ENCODE measurements at regions not wholly inside any gene's neighbourhood (a gene's known extent, or its start where the extent isn't known, plus 50 kb on each side); places are given as distances from the start of the nearest gene placed in this dataset.

DNA sequence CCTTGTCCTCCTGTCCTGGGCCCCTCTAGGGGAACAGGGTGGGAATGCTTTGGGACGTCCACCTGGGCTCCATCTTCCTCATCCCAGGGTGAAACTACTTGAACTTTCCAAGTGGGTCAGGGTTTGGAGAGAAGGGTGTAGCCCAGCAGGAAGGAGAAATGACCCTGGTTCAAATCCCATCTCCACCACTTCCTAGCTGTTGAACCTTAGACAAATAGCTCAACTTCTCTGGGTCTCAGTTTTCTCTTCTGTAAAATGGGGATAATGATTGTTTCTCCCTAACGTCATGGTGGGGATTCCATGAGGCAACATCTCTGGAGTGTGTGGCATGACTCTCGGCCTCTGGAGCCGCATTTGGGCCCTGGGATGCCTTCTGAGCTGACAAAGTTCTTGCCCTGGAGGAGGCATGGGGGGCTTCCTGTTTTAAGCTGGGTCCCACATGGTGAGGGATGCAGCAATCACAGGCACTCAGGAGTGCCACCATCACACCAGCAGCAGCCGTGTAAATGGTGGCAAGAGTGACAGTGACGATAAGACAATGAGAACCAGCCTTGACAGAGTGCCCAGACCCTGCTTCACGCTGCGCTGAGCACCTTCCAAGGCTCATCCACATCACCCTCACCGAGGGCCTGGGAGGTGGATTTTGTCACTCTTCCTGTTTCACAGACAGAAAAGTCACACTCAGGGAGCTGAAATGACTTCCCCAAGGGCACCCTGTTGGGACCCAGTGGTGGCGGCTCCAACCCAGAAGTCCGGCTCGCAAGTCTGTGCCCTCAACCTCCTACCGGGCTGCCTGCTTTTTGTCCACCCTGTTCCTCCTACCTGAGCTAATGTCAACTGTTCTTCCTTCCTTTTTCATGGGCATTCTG lies 69.5 kb upstream of the IER5L start:
- no peak for DNase-seq

DNA sequence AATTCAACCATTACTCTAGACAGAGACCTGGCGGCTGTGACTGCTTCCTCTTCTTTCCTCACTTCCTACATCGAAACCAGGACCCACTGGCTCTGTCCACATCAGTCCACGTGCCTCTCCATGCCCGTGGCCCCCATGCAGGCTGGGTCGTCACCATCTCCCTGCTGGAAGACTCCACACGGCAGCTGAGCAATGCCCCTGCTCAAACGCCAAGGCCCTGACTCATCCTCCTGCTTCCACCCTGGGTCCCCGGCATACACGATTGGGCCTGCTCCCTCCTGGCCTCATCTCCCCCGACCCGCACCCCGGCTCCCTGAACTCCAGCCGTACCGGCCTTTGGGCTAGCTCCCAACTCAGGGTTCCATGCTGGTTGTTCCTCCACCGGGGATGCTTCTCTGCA lies 67.2 kb upstream of the IER5L start:
- no peak for DNase-seq

DNA sequence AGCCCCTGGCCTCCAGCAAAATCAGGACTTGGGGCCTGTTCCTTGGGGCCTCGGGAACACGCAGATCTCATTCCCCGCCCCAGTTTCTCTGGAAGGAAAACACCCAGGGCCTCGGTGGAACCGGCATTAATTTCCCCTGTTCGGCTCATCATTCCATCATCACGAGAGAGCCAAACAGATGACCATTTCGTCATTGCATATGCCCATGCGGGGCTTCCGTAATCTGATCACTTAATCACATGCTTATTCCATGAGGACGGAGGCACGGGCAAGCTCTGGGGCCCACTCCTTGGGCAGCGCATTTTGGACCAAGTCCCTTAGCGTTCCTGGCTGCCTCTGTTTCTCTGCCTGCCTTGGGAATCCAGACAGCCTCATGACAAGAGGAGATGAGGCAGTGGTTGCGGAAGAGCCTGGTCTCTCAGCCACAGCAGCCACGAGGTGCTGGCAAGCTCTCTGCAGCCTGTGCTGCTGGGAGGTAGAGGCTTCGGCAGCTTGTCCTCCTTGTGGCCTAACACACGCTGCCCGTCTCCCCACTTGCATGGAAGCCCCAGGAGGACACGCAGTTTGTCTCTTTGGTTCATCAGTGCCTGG lies 65.0 kb upstream of the IER5L start:
- DNase-seq: no peak

DNA sequence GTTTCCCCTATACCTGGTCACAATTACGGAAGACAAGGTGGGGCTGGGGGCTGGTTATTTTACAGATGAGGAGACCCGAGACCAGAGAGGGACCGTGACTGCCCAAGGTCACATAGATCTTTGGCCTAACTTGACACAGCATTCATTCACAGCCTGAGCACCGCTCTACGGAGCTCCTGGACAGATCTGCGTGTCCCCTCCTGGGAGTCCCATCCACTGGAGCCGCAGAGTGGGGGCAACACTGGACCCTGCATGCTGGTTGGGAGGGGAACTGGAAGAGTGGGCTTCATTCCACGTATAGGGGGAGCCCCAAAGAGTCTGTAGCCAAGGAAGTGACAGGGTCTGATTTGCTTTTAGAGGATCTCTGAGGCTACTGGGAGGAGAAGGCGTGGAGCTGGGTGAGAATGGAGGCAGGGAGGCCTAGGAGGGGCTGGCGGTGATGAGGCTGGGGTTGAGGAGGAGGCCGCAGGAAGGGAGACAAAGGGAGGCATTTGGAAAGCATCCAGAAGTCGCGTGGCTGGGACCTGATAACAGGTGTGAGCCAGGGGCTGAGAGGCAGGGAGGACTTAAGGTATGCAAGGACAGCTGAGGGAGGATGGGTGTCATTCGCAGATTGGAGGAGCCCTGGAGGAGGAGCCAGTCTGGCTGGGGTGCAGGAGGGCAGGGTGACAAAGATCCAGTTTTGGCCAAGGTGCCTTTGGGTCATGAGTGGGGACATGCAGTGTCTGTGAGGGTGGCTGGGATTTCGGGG lies 64.3 kb upstream of the IER5L start:
- no peak for DNase-seq

DNA sequence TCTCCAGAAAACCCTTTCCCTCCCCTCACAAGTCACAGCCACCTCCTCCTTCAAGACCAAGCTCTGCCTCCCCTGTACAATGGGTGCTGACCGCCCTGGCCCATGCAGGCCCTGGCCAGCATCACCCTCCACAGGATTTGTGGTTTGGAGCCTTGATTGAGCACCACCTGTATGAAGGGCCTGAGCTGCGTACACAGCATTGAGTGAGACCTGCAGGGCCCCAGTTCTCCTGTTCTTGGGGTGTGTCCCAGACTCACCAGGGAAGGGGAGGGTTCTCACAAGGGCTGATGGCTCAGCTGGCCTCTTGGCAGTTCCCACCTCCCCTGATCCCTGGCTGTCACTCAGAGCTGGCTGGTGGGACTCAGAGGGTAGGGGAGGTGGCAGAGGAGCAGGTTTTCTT lies 63.7 kb upstream of the IER5L start:
- no peak for DNase-seq

DNA sequence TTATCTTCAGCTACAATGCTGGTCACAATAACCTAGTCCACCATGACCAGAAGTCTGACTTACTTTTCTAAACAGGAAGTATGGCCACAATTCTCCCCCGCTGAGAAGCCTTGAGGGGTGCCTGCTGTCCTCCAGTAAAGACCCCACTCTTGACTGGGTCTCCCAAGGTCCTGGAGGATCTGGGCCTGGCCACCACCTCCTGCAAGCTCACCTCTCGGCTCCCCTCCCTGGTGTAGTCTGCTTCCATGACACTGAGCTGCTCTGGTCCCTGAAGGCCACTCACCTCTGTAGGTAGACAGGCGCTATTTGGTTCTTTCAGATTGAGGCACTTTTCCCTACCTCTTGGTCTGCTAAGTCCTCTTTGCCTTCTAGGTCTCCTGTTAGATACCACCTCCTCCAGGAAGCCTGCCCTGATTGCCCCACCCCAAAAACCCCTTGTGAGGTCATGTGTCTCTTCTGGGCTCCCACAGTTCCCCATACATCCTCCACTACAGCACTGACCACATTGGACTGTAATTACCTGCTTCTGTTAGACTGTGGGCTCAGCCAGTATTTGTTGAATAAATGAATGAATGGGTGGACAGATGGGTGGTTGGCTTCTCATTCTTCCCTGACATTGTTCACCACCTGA lies 62.6 kb upstream of the IER5L start:
- DNase-seq: no peak

DNA sequence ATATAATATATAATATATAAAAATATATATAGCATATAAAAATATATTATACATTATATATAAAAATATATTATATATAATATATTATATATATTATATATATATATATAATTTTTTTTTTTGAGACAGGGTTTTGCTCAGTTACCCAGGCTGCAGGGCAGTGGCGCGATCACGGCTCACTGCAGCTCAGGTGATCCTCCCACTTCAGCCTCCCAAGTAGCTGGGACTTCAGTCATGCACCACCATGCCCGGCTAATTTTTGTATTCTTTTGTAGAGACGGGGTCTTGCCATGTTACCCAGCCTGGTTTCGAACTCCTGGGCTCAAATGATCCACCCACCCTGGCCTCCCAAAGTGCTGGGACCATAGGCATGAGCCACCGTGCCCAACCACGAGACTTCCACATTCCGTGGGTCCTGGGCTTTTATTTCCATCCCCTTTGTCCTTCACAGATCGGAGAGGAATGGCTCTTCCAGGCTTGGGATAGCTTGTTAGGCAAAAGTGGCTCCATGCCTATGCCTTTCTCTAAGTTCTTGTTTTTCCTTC lies 62.0 kb upstream of the IER5L start:
- DNase-seq: no peak

DNA sequence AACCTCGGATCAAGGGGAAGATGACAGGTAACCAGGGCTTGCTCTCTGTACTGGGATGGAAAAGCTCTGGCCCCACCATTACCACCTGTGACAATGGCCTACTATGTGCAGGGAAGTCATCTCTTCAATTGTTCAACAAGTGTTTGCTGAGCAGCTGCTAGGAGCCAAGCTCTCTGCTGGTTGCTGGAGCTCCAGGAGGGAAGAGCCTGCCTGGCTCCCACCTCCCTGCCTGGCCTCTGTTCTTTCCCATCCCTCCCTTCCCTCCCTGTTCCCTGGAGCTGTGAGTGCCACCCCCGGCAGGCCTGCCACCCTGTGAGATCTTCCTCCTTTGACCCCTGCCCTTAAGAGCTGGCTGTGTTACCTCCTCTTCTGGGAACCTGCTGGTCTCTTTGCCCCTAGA lies 59.7 kb upstream of the IER5L start:
- no peak for DNase-seq

DNA sequence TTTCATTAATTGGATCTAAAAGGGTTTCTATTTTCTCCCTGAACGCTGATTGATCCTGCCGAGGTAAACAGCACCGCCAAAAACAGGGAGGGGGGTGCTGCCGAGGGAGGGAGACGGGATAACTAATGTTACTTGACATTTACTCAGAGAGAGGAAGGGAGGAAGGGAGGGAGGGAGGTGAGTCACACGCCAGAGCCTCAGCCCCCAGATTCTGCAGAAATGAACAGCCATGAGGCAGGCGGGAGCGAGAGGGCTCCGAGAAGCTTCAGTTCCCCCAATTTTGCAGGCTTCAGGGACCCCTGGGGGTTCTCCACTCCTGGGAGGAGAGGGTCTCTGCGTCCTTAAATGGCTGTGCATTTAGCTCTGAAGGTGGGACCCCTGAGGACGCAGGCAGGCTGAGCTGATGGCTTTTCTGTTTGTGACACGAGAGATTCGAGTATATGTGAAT lies 59.1 kb upstream of the IER5L start:
- DNase-seq: peak; percentile 75

DNA sequence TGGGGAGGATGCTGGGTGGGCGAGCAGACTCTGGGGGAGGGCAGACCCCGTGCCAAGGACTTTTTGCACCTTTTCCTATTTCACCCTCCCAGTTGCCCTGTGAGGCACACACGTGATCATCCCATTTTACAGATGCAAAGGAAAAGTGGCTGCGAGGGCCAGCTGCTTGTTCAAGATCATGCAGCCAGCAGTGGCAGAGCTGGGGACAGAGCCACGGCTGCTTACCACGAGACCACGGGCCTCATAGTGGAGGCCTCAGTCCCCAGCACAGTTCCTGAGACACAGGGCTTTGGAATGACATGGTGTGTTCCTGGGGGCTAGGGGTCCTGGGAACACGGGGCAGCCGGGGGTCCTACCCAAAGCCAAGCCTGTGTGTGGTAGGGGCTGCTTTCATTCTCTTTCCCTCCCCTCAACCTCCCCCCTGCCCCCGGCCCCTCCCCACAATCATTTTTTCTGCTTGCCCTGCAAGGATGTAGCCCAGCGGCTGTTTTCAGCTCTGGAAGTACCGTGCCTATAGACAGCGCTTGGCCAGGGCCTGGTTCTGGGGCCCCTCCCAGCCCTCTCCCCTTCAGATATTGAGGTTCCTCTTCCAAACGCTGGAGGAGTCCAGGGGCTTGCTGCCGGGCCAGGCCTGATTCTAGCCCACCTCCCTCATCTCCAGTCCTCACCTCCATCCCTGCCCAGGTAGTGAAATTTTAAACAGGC lies 58.5 kb upstream of the IER5L start:
- DNase-seq: no peak

DNA sequence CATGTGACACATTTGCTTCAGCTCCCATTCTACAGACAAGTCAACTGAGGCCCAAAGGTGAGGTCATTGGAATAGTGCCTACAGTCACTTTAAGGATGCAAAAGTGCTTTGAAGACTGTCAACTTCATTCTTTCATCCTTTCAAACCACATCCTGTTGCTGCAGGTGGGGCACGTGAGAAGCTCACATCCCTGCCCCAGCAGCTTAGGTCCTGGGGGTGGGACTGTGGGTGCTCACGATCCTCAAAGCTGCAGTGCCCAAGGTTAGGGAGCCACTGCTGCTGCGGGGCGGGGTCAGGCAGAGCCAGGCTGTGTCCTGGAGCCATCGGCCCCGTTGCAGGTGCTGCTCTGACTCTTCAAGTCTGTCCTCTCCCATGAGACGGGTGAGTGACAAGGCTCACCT lies 57.9 kb upstream of the IER5L start:
- peak; percentile 50 for DNase-seq

DNA sequence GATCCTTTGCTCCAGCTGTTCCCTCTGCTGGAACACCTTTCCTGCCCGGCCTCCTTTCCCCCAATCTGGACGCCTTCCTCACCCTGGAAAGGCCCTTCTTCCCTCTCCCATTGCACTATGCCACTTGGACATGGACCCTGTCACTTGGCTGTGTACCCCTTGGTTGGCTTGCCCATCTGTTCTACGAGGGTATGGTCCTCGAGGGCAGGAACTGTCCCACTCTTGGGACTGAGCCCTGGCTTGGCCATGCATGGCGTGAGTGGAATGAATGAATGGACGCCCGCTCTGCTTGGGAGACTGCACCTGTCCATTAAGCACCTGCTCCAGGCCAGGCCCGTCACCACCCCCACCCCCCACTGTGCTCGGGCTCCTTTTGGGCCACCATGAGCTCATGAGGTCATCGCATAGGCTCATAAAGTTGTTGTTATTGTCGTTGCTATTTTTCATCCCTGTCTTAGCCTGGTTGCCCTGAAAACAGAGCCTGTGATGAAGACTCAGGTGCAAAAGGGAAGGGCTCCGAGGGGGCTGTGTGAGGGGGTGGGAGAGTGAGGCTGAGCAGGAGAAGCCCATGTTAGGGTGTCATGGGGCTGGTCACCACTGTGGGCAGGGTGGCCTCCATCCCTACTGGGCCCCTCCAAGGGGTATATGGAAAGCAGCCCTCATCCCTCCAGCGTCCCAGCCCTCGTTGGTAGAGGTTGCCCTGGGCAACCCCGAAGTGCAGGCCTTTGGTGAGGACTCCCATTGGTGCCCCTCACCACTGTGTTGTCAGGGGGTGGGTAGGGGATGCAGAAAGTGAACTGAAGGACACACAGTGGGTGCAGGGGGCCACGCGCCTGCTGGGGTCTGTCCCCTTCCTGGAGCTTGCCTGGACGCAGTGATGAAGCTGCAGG lies 57.2 kb upstream of the IER5L start:
- no peak for DNase-seq

DNA sequence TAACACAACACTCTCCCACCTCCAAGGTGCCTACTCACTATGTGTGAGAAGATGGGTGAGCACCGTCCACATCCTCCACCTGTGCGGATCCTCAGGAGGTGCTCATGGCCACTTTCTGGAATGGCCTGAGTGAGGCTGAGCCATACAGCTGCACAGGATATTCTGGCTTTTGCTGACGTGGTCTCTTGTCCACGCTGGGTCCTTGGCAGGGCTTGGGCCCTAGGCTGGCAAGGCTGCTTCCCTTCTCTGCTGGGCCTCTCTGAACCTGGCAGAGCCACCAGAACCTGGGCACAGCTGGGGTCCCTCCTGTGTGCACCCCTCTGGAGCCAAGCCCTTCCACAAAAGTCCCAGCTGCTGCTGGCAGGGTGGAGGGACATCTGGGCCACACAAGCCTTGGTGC lies 56.4 kb upstream of the IER5L start:
- no peak for DNase-seq

DNA sequence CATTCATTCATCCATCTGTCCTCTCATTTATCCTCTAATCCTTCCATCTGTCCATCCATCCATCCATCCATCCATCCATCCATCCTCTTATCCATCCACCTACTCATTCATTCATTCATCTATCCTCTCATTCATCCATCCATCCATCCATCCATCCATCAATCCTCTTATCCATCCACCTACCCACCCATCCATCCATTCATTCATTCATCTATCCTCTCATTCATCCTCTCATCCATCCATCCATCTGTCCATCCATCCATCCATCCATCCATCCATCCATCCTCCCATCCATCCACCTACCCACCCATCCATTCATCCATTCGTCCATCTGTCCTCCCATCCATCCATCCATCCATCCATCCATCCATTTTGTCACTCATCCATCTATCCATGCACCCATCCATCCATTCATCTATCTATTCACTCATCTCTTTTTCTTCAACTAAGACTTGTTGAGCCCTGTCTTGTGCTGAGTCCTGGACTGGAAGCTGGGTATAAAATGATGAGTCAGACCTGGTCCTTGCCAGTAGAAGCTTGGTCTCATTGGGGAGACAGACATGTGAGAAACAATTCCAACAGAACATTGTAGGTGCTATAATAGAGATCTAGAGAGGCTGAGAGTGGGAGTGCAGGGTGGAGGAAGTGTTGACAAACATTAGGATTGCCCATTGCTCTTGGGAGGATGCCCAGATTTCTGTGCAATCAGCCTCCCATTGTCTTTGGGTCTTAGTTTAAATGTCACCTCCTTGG lies 55.0 kb upstream of the IER5L start:
- no peak for DNase-seq

DNA sequence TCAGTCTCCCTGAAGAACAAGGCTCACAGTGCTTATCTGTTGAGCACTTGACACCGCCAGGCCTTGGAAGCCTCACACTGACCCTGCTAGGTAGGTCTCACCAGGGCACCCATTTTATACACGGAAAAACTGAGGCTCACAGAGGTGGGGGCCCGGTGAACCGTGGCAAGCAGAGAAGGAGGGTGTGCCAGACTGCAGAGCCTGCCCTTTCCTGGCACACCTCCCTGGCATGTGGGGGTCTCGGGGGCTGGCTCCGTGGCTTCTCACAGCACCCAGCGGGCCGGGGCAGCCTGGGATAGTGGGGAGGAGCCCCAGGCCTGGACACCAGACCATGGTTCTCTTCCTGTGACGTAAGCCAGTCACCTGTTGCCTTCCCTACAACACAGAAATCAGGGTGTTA lies 53.7 kb upstream of the IER5L start:
- no peak for DNase-seq

DNA sequence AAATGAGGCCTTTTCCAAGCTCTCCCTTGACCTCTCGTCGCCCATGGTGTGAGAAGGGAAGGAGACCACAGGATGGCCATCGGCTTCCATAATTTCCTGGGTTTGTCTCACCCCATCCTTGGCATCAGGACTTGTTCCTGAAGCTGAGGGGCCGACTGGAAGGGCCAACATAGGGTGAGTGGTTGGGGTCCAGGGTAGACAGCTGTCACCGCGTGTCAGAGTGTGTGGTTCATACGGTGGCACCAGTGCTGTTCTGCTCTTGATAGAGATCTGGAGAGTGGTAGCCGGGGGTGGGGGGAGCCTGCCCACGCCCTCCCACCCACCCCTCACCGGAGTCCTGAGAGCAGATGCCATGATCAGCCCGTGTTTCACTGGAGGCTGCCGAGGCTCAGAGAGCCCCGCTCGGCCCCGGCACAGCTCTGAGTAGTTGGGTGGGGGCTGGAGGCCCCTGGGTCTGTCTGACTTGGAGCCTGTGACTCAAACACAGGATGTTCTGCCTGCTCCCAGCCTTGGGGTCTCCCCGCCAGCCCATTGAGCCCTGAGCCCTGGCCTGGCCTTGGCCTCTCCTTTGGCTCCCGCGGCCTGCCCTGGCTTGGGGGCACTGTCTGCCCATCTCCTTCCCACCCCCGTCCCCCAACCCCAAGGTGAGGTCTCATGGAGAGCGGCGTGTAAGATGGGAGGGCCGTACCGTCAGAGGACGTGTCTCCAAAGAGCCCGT lies 53.1 kb upstream of the IER5L start:
- DNase-seq: no peak

DNA sequence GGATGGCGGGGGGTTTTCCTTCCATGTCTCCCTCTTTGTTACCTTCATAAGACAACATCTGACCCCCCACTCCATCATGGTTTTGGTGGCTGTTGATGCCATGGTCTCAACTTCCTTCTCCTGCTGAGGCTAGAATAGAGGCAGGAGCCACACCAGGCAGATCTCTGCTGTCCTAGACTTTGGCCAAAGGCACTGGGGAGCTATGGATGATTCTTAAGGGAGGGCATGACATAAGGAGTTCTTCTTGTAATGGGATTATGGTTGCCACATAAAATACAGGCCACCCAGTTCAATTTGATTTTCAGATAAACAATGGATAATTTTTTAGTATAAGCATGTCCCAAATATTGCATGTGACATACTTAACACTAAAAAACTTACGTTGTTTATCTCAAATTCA lies 52.2 kb upstream of the IER5L start:
- DNase-seq: no peak

All from stimulated activated CD4-positive, alpha-beta T cell treated with anti-CD3 and anti-CD28 coated beads, Interleukin-4, amount 100 ng/mL, for 24 hours (primary cell).